Uterus (tissue), 3 donors: ENCODE measurements at regions not wholly inside any gene's neighbourhood (a gene's known extent, or its start where the extent isn't known, plus 50 kb on each side); places are given as distances from the start of the nearest gene placed in this dataset.

Experiments used
- DNase-seq, 2 donors: peaks; one replicate each; pipeline ENCODE4 v3.0.0-alpha.2; 2019 to 2020
- H3K27ac ChIP-seq, 2 donors: fragments of 200-600 bp; sonication (generic); 1 replicate in 1 of 2; 2 replicates in 1 of 2; pipeline ENCODE4 v1.5.1; 2016 to 2018
- H3K27me3 ChIP-seq, 2 donors: fragments of 200-600 bp; sonication (generic); one replicate each; pipeline ENCODE4 v1.5.1; 2018 to 2019; ENCODE audit warnings: control low read depth in 1 of 2
- H3K36me3 ChIP-seq, 2 donors: fragments of 200-600 bp; sonication (generic); one replicate each; pipeline ENCODE4 v1.5.1; 2019; ENCODE audit warnings: control low read depth in 1 of 2
- H3K4me1 ChIP-seq, 2 donors: fragments of 200-600 bp; sonication (generic); one replicate each; pipeline ENCODE4 v1.5.1; 2018 to 2019; ENCODE audit warnings: control low read depth in 1 of 2
- H3K4me3 ChIP-seq, 2 donors: fragments of 200-600 bp; sonication (generic); 1 replicate in 1 of 2; 2 replicates in 1 of 2; pipeline ENCODE4 v1.5.1; 2018 to 2019; ENCODE audit warnings: mild to moderate bottlenecking in 1 of 2
- H3K9me3 ChIP-seq, 2 donors: fragments of 200-600 bp; sonication (generic); one replicate each; pipeline ENCODE4 v1.5.1; 2019; ENCODE audit warnings: control low read depth in 1 of 2
- CTCF ChIP-seq, 4 experiments: fragments of 200-600 bp in 2 of 4; fragments of 450-650 bp in 2 of 4; sonication (generic) in 2 of 4; IDR thresholded peaks; one replicate each; pipeline ENCODE4 v1.5.1; 2016 to 2019; ENCODE audit warnings: antibody characterized with exemption in 4 of 4, mild to moderate bottlenecking in 2 of 4, moderate library complexity in 1 of 4
- POLR2A ChIP-seq, 2 donors: fragments of 450-650 bp; IDR thresholded peaks; one replicate each; pipeline ENCODE4 v1.6.1; 2016; ENCODE audit warnings: antibody characterized with exemption in 2 of 2, mild to moderate bottlenecking in 1 of 2, moderate library complexity in 1 of 2
- intact Hi-C: fragments of 100-400 bp; cut with DNase I; formaldehyde crosslinking; loops from one replicate; pipeline ENCODE4 v1.15.1; 2023; ENCODE audit warnings: low total_unique reads
- donor health status: DM: yes; HTN: yes; CAD: no.

- TF ChIP-seq POLR2A (IDR thresholded peaks at IDR 0.05) (no peak), CTCF (IDR thresholded peaks at IDR 0.05) (no peak)
- no peak for DNase-seq
- Histone ChIP-seq H3K9me3 (no peaks in the 10 kb centered on the region), H3K4me3 (no peak overlapping the region), H3K36me3 (no peaks in the 10 kb centered on the region), H3K4me1 (no peaks in the 10 kb centered on the region), H3K27ac (no peak overlapping the region), H3K27me3 (no peaks in the 10 kb centered on the region)
- intact Hi-C loops: no loop called here
These were observed 74.7 kb upstream of the NCOR2 start for GRCh38 chr12:124642105-124642504.

- Histone ChIP-seq H3K9me3 (no peaks in the 10 kb centered on the region), H3K4me1 (no peaks in the 10 kb centered on the region), H3K27me3 (no peaks in the 10 kb centered on the region), H3K4me3 (no peak overlapping the region), H3K36me3 (no peaks in the 10 kb centered on the region), H3K27ac (no peak overlapping the region)
- no peak for TF ChIP-seq POLR2A (IDR thresholded peaks at IDR 0.05)
- no peak for TF ChIP-seq CTCF (IDR thresholded peaks at IDR 0.05)
- DNase-seq: no peak
- intact Hi-C loops: no loop called here
These were observed 74.2 kb upstream of the NCOR2 start for GRCh38 chr12:124641591-124641990.

- Histone ChIP-seq H3K27me3 (no peaks in the 10 kb centered on the region), H3K4me3 (no peak overlapping the region), H3K27ac (peak overlapping the region; percentile 25 to 39), H3K36me3 (no peaks in the 10 kb centered on the region), H3K9me3 (no peaks in the 10 kb centered on the region), H3K4me1 (no peaks in the 10 kb centered on the region)
- no peak for TF ChIP-seq CTCF (IDR thresholded peaks at IDR 0.05)
- no peak for TF ChIP-seq POLR2A (IDR thresholded peaks at IDR 0.05)
- no peak for DNase-seq
- intact Hi-C loops: no loop called here
These were observed 72.6 kb upstream of the NCOR2 start for GRCh38 chr12:124640056-124640455.

GRCh38 chr12:124639122-124639806 lies 71.9 kb upstream of the NCOR2 start:
- intact Hi-C loops: no loop called here
- no peaks in the 10 kb centered on the region for H3K9me3 ChIP-seq
- no peaks in the 10 kb centered on the region for H3K36me3 ChIP-seq
- no peak for DNase-seq
- TF ChIP-seq POLR2A (IDR thresholded peaks at IDR 0.05) (no peak), CTCF (IDR thresholded peaks at IDR 0.05) (no peak)
- no peaks in the 10 kb centered on the region for H3K4me1 ChIP-seq
- H3K27me3 ChIP-seq: no peaks in the 10 kb centered on the region
- H3K4me3 ChIP-seq: no peak overlapping the region
- peak overlapping the region; percentile 25 to 39 for H3K27ac ChIP-seq

GRCh38 chr12:124637581-124637981 lies 70.2 kb upstream of the NCOR2 start:
- Histone ChIP-seq H3K27ac (no peak overlapping the region), H3K4me1 (peaks cover 0 to 10% of the 10 kb centered on the region in 2 donors), H3K4me3 (no peak overlapping the region), H3K36me3 (no peaks in the 10 kb centered on the region), H3K27me3 (no peaks in the 10 kb centered on the region), H3K9me3 (no peaks in the 10 kb centered on the region)
- intact Hi-C loops: no loop called here
- no peak for DNase-seq
- TF ChIP-seq CTCF (IDR thresholded peaks at IDR 0.05) (no peak), POLR2A (IDR thresholded peaks at IDR 0.05) (no peak)
